ENCODE measurements at regions not wholly inside any gene's neighbourhood (a gene's known extent, or its start where the extent isn't known, plus 50 kb on each side); places are given as distances from the start of the nearest gene placed in this dataset.

DNA sequence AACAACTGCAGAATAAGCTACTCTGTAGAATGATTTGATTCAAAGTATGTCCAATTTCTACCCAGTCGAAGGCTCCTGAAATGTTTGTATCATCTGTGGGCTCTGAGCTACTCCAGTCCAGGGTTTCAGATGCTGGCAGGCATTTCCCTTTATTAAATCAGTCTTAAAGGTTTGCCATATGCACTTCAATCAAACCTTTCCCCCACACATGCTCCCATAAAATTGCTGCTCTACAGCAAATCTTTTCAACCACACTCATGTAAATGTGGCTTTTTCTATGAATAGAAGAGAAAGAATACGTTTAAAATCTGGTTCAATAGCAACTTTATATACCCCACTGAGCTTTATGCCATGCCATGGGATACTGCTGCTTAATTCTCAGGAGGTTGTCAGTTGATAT, 242.4 kb upstream of the MAP3K7 start:
- BruUV-seq (replicated peaks), result no TSS peak
- in situ Hi-C loops (cut with MboI), result no loop called here
- TF ChIP-seq IKZF1 (conservative IDR thresholded peaks at IDR 0.05) (no peak), FOXM1 (IDR thresholded peaks at IDR 0.05; ENCODE audit: low read depth, low read length) (no peak), TCF7 (IDR thresholded peaks at IDR 0.05; ENCODE audit: borderline replicate concordance) (no peak), ZNF217 (IDR thresholded peaks at IDR 0.05) (no peak), YY1 (IDR thresholded peaks at IDR 0.05; ENCODE audit: low read depth, low read length) (no peak), ZZZ3 (IDR thresholded peaks at IDR 0.05; ENCODE audit: control insufficient read depth, insufficient read length, low read depth) (no peak), ZBED1 (IDR thresholded peaks at IDR 0.05; ENCODE audit: borderline replicate concordance) (no peak), IKZF2 (IDR thresholded peaks at IDR 0.05) (no peak), PML (IDR thresholded peaks at IDR 0.05; ENCODE audit: low read length) (no peak), KDM1A (IDR thresholded peaks at IDR 0.05; ENCODE audit: borderline replicate concordance) (no peak), RB1 (IDR thresholded peaks at IDR 0.05; ENCODE audit: borderline replicate concordance) (no peak), SMAD5 (IDR thresholded peaks at IDR 0.05; ENCODE audit: low read depth) (no peak), POU2F2 (IDR thresholded peaks at IDR 0.05; ENCODE audit: borderline replicate concordance, low read depth, low read length) (no peak), ZBTB40 (IDR thresholded peaks at IDR 0.05; ENCODE audit: borderline replicate concordance) (no peak)
- TF ChIP-seq, protein P1, sequence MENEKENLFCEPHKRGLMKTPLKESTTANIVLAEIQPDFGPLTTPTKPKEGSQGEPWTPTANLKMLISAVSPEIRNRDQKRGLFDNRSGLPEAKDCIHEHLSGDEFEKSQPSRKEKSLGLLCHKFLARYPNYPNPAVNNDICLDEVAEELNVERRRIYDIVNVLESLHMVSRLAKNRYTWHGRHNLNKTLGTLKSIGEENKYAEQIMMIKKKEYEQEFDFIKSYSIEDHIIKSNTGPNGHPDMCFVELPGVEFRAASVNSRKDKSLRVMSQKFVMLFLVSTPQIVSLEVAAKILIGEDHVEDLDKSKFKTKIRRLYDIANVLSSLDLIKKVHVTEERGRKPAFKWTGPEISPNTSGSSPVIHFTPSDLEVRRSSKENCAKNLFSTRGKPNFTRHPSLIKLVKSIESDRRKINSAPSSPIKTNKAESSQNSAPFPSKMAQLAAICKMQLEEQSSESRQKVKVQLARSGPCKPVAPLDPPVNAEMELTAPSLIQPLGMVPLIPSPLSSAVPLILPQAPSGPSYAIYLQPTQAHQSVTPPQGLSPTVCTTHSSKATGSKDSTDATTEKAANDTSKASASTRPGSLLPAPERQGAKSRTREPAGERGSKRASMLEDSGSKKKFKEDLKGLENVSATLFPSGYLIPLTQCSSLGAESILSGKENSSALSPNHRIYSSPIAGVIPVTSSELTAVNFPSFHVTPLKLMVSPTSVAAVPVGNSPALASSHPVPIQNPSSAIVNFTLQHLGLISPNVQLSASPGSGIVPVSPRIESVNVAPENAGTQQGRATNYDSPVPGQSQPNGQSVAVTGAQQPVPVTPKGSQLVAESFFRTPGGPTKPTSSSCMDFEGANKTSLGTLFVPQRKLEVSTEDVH (IDR thresholded peaks at IDR 0.05; ENCODE audit: low read depth, partially characterized antibody), result no peak
- Histone ChIP-seq H3K27me3 (replicated peaks in 1 of 2; ENCODE audit: control insufficient read depth in 2 of 2, insufficient read depth in 2 of 2, low read length in 1 of 2) (no peaks in the 10 kb centered on the region), H3K4me3 (no peak overlapping the region), H3K4me1 (ENCODE audit: control insufficient read depth, insufficient read depth, low read length) (no peaks in the 10 kb centered on the region), H3K4me2 (ENCODE audit: control insufficient read depth, insufficient read depth) (no peak overlapping the region), H3K79me2 (ENCODE audit: control insufficient read depth, insufficient read depth, low read length) (no peaks in the 10 kb centered on the region), H2AFZ (ENCODE audit: control insufficient read depth, low read depth, low read length) (no peak overlapping the region), H3K36me3 (ENCODE audit: control insufficient read depth in 2 of 2, insufficient read depth in 2 of 2, low read length in 1 of 2) (no peaks in the 10 kb centered on the region), H3K9me3 (replicated peaks; ENCODE audit: control insufficient read depth, insufficient read depth, low read length) (no peaks in the 10 kb centered on the region), H3K9ac (ENCODE audit: control insufficient read depth, insufficient read depth, low read length) (no peak overlapping the region), H4K20me1 (ENCODE audit: control insufficient read depth, insufficient read depth) (no peaks in the 10 kb centered on the region), H3K27ac (ENCODE audit: control insufficient read depth, insufficient read depth) (no peak overlapping the region)
- WGBS (ENCODE audit: insufficient coverage, insufficient replicate concordance, low lambda C conversion rate, missing lambda C conversion rate), result 0% methylated on average over 2 of the region's 2 CpGs
- intact Hi-C loops (cut with micrococcal nuclease; ENCODE audit: unreplicated experiment), result no loop called here
- POLR2A ChIA-PET, result no interaction called here
- SMC1A ChIA-PET (ENCODE audit: uncharacterized antibody, unreplicated experiment), result interaction anchor here (0.7 kb wide), 1 partner anchor 10 kb away, joined by 3 read pairs; no protein-coding TSS in a partner anchor
- CTCF ChIA-PET, result no interaction called here
- ATAC-seq, result no peak
- RAD21 ChIA-PET (ENCODE audit: unreplicated experiment), result no interaction called here
- FAIRE-seq, result no peak
- DNase-seq (ENCODE audit: low read depth, low spot score), result no peak

All from GM12878 (cell line).